GM12878 (cell line): ENCODE measurements at regions not wholly inside any gene's neighbourhood (a gene's known extent, or its start where the extent isn't known, plus 50 kb on each side); places are given as distances from the start of the nearest gene placed in this dataset.

Experiments
- BCLAF1 ChIP-seq: fragments of 450-650 bp; IDR thresholded peaks from 2 replicates; pipeline ENCODE4 v1.6.1; 2017; ENCODE audit warnings: antibody characterized with exemption, mild to moderate bottlenecking, moderate library complexity
- CHD1 ChIP-seq: IDR thresholded peaks from 2 replicates; pipeline ENCODE4 v1.6.1; 2012; ENCODE audit warnings: low read depth, low read length, improper control_type of control experiment
- FOS ChIP-seq: IDR thresholded peaks from 3 replicates; pipeline ENCODE4 v1.6.1; 2011; ENCODE audit warnings: borderline replicate concordance; ENCODE audit not compliant: insufficient read length; ENCODE audit errors: extremely low read depth
- JUNB ChIP-seq: IDR thresholded peaks from 2 replicates; pipeline ENCODE4 v1.6.1; 2016; ENCODE audit warnings: antibody characterized with exemption, mild to moderate bottlenecking
- MLLT1 ChIP-seq: fragments of 450-650 bp; IDR thresholded peaks from 2 replicates; pipeline ENCODE4 v1.6.1; 2016; ENCODE audit warnings: mild to moderate bottlenecking
- MTA2 ChIP-seq: fragments of 450-650 bp; IDR thresholded peaks from 2 replicates; pipeline ENCODE4 v1.6.1; 2016; ENCODE audit warnings: low read depth, mild to moderate bottlenecking, moderate library complexity
- RELA ChIP-seq: fragments of 450-650 bp; IDR thresholded peaks from 2 replicates; pipeline ENCODE4 v1.8.0; 2014; ENCODE audit warnings: borderline replicate concordance; ENCODE audit not compliant: partially characterized antibody
- SKIL ChIP-seq: fragments of 450-650 bp; IDR thresholded peaks from 2 replicates; pipeline ENCODE4 v1.6.1; 2017; ENCODE audit warnings: mild to moderate bottlenecking, low read depth, inconsistent platforms; ENCODE audit not compliant: poor library complexity, severe bottlenecking
- ZNF687 ChIP-seq: fragments of 450-650 bp; IDR thresholded peaks from 2 replicates; pipeline ENCODE4 v1.6.1; 2017; ENCODE audit warnings: mild to moderate bottlenecking, moderate library complexity
- TF ChIP-seq, protein P1 (sequence below): fragments of 450-650 bp; IDR thresholded peaks from 2 replicates; pipeline ENCODE4 v1.6.1; 2017; ENCODE audit warnings: mild to moderate bottlenecking

DNA sequence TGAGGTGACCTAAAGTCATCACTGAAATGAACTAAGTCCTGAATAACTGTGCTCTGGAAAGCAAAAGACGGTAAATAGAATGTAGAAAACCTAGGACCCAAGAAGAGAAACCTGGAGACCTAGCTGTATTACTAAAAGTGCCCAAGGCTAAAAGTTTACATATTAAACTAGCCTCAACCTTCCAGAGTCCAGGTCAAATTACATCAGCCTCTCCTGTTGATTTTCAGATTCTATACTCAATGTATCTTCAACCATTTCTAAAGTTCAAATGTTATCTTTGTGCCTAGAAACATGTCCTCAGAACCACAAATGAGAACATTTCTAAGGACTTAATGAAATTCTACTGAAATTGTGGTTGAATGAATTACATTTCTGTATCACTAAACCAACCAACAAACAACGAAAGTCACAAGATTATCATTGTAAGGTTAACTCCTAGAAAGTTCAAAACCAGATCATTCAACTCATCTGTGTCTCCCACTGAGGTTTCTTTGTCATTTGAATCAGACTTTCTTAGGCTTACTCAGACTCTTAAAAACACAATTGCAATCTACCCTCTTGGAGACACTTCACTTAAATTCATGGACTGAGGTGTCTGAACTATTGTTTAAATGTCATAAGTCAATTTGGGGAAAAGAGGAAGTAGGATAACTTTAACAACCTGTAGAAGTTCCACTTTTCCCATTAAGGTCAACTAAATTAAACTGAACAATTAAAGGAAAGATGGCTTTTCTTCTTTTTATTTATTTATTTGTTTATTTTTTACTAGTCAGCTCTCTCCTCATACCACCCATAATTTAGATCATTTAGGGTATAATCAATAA is 207.7 kb downstream of the BARHL2 start (continued):
- TF ChIP-seq, protein P1, sequence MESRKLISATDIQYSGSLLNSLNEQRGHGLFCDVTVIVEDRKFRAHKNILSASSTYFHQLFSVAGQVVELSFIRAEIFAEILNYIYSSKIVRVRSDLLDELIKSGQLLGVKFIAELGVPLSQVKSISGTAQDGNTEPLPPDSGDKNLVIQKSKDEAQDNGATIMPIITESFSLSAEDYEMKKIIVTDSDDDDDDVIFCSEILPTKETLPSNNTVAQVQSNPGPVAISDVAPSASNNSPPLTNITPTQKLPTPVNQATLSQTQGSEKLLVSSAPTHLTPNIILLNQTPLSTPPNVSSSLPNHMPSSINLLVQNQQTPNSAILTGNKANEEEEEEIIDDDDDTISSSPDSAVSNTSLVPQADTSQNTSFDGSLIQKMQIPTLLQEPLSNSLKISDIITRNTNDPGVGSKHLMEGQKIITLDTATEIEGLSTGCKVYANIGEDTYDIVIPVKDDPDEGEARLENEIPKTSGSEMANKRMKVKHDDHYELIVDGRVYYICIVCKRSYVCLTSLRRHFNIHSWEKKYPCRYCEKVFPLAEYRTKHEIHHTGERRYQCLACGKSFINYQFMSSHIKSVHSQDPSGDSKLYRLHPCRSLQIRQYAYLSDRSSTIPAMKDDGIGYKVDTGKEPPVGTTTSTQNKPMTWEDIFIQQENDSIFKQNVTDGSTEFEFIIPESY: no peak
- no peak for TF ChIP-seq BCLAF1
- peak; percentile 41 for TF ChIP-seq JUNB
- TF ChIP-seq ZNF687: no peak; the same call in 1 of the 2 replicates
- TF ChIP-seq MLLT1: peak; percentile 65; the same call in 1 of the 2 replicates
- peak; percentile 89 for TF ChIP-seq SKIL
- TF ChIP-seq FOS: no peak
- TF ChIP-seq RELA: no peak
- TF ChIP-seq MTA2: peak; percentile 94
- TF ChIP-seq CHD1: no peak
